ENCODE measurements at regions not wholly inside any gene's neighbourhood (a gene's known extent, or its start where the extent isn't known, plus 50 kb on each side); places are given as distances from the start of the nearest gene placed in this dataset.

- TF ChIP-seq, protein P1, sequence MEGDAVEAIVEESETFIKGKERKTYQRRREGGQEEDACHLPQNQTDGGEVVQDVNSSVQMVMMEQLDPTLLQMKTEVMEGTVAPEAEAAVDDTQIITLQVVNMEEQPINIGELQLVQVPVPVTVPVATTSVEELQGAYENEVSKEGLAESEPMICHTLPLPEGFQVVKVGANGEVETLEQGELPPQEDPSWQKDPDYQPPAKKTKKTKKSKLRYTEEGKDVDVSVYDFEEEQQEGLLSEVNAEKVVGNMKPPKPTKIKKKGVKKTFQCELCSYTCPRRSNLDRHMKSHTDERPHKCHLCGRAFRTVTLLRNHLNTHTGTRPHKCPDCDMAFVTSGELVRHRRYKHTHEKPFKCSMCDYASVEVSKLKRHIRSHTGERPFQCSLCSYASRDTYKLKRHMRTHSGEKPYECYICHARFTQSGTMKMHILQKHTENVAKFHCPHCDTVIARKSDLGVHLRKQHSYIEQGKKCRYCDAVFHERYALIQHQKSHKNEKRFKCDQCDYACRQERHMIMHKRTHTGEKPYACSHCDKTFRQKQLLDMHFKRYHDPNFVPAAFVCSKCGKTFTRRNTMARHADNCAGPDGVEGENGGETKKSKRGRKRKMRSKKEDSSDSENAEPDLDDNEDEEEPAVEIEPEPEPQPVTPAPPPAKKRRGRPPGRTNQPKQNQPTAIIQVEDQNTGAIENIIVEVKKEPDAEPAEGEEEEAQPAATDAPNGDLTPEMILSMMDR (conservative IDR thresholded peaks at IDR 0.05), result peak; percentile 30; the same call in 1 of the 2 replicates
- no peak for TF ChIP-seq EZH2 (IDR thresholded peaks at IDR 0.05; ENCODE audit: low read depth)
Observed at GRCh38 chr10:83166344-83166743, 973.0 kb upstream of the GHITM start.
